Astrocyte (in vitro differentiated cells and primary cell): ENCODE measurements at regions not wholly inside any gene's neighbourhood (a gene's known extent, or its start where the extent isn't known, plus 50 kb on each side); places are given as distances from the start of the nearest gene placed in this dataset.

Experiments used
- CTCF ChIP-seq: IDR thresholded peaks from 2 replicates; pipeline ENCODE4 v1.5.1; 2011; ENCODE audit warnings: low read depth, mild to moderate bottlenecking, inconsistent platforms, low read length, moderate library complexity; ENCODE audit not compliant: insufficient read depth
- EZH2 ChIP-seq: IDR thresholded peaks from 2 replicates; pipeline ENCODE4 v1.6.1; 2012; ENCODE audit warnings: mild to moderate bottlenecking, low read length, inconsistent platforms; ENCODE audit not compliant: insufficient read depth

DNA sequence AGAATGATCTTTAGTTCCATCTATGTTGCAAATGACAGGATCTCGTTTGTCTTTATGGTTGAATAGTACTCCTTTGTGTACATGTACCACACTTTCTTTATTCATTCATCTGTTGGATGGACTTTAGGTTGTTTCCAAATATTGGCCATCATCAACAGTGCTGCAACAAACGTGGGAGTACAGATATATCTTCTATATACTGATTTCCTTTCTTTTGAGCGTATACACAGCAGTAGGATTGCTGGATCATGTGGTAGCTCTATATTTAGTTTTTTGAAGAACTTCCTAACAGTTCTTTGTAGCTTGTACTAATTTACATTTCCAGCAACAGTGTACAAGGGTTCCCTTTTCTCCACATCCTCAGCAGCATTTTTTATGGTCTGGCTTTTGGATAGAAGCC is 407.5 kb upstream of the ANO5 start:
- TF ChIP-seq CTCF, result no peak
- no peak for TF ChIP-seq EZH2
